GM21515 (cell line): ENCODE measurements at regions not wholly inside any gene's neighbourhood (a gene's known extent, or its start where the extent isn't known, plus 50 kb on each side); places are given as distances from the start of the nearest gene placed in this dataset.
"Not testable (repeated sequence)": the region's sequence is repeated elsewhere in the genome, so short reads cannot be mapped to it uniquely, and the experiment has no call there.

Experiments used
- ATAC-seq: cut with Tn5 transposase; IDR thresholded peaks from one replicate; pipeline ENCODE4 v1.9.1; 2021; ENCODE audit not compliant: unreplicated experiment

- no peak for ATAC-seq
Measured at GRCh38 chr13:111064661-111065060, 50.4 kb upstream of the ARHGEF7 start.

GRCh38 chr13:111062966-111063365 lies 52.1 kb upstream of the ARHGEF7 start:
- ATAC-seq: no peak

DNA sequence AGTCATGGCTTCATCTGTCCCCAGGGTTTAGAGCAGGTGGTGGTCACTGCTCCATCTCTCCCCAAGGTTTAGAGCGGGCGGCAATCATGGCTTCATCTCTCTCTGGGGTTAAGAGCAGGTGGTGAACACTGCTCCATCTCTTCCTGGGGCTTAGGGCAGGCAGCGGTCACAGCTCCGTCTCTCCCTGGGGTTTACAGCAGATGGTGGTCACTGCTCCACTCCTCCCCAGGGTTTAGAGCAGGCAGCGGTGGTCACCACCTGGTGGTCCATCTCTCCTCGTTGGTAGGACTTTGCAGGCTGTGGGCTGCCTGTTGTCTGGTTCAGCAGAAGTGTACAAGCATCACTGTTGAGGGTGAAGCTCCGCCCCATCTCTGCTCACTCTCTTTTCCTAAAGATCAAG lies 52.8 kb upstream of the ARHGEF7 start:
- no peak for ATAC-seq

- ATAC-seq: no peak
Measured at GRCh38 chr13:111061358-111062045, 53.6 kb upstream of the ARHGEF7 start.

- no peak for ATAC-seq
Measured at GRCh38 chr13:111060237-111060919, 54.7 kb upstream of the ARHGEF7 start.

DNA sequence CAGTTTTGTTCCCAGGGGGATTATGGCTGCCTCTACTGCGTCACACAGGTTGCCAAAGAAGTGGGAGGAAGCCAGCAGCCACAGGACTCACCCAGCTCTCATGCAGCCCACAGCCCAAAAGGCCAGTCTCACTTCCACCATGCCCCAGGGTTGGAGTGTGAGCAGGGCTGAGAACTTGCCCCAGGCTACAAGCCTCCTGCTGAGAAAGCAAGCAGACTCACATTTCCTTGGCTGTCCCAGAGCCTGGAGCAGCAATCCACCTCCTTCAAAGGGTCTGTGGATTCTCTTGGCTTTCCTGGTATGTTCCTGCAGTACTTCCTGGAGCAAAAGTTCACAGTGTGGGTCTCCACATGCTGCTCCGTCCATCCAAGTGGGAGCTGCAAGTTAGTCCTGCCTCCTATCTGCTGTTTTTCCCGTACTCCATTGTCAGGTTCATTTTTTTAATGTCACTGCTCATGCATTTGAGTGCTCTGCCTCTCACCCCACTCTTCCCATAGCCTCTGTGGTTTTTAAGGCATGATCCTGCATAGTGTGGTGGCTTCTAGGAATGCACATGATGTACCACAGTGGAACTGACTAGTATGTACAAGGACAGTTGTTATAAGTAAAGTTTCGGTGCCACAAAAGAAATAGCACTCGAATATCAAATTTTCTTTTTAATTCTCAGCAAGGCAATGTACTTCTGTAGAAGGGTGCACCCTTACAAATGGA lies 56.2 kb upstream of the ARHGEF7 start:
- ATAC-seq: no peak

DNA sequence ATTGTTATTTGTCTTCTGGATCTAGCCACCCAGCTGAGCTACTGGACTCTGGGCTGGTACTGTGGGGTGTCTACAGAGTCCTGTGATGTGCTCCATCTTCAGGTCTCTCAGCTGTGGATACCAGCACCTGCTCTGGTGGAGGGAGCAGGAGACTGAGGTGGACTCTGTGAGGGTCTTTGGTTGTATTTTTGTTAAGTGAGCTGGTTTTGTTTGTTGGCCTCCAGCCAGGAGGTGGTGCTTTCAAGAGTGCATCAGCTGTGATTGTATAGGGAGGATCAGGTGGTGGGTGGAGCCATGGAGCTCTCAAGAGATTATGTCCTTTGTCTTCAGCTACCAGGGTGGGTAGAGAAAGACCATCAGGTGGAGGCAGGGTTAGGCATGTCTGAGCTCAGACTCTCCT lies 56.8 kb upstream of the ARHGEF7 start:
- not testable (repeated sequence) for ATAC-seq

GRCh38 chr13:111051726-111052232 lies 63.3 kb upstream of the ARHGEF7 start:
- ATAC-seq: not testable (repeated sequence)

DNA sequence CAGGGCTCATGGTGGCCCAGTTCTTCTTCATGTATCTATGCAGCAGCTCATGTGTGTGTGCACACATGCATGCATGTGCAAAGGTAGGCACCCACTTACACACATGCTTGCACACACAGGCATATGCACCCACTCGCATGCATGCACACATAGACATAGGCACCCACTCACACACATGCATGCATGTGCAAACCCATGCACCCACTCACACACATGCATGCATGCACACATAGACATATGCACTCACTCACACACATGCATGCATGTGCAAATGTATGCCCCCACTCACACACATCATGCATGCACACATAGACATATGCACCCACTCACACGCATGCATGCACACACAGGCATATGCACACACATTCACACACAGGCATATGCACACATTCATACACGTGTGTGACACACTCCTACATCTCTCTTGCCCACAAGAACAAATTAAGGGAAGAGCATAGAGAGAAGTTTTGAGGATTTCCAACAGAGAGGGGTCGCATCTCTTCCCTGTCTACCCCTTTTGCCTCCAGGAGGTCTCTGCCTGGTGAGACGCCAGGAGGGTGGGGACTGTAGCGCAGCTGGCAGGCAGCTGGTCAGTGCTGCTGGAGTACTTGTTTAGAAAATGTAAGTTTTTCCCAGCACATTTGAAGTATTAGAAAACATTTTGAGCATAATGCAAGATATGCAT lies 63.9 kb upstream of the ARHGEF7 start:
- ATAC-seq: no peak

GRCh38 chr13:111050539-111050879 lies 64.6 kb upstream of the ARHGEF7 start:
- ATAC-seq: no peak

DNA sequence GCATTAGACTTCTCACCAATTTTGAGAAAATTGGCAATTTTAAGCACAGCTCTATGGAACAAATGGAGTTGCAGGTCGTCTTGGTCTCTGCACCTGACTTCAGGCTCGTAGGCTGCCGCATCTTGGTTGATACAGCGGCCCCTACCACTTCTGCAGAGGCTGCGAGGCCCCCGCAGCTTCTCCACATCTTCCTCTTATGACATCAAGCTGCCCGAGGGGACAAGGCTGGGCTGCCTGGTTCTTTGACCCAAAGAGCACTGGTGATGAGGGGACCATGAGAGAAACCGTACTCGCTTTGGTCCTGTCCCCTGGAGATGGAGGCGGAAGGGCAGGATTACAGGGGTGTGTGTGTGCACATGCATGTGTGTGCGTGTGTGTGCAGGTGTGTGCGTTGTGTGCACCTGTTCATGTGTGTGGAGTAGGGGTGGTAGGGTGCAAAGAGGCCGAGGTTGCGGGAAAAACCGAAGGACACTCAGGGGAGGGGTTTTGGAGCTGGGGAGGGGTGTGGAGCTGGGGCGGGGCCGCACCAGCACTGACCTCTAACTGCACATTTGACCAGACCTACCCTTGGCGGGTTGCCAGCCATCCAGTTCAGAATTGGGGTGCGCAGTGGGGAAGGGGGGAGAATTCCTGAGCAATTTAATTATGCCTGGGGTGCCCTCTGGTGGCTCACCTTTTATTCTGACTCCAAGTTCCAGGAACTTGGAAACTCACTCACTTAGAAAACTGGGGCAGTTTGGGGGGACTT lies 65.1 kb upstream of the ARHGEF7 start:
- ATAC-seq: no peak

GRCh38 chr13:111048387-111048786 lies 66.7 kb upstream of the ARHGEF7 start:
- ATAC-seq: no peak

DNA sequence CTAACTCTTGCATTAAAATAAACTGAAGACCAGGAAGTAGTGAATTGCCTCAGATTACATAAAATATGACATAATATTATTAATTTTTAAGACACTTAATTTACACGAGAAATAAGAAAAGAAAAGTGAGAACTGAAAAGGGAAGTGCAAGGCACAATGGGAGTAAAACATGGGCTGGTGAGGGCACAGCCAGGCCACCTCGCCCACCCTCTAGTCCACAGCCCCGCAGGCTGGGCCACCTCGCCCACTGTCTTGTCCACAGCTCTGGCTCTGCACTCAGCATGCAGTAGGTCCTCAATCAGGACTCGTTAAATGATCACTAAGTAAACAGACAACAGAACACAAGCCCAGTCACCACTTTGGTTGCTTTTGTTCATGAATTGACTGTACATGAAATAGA lies 67.8 kb upstream of the ARHGEF7 start:
- no peak for ATAC-seq

- ATAC-seq: peak; percentile 64
Measured at GRCh38 chr13:111046590-111047141, 68.4 kb upstream of the ARHGEF7 start.

DNA sequence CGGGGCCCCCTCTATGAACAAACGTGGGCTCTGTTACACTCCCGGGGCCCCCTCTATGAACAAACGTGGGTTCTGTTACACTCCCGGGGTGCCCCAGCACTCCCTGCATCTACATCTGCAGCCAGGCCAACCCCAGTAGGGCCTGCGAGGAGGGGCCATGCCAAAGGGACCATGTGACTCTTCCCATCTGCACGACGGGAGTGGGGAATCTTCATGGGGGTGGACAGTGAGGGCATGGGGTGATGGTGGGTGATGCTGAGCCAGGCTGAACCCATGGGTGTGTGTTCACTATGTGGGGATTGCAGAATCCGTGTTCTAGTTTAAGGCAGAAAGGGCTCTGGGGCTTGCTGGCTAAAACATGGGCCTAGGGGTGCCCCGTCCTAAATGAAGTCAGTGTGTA lies 69.9 kb upstream of the ARHGEF7 start:
- ATAC-seq: no peak

- no peak for ATAC-seq
Measured at GRCh38 chr13:111044087-111044830, 70.9 kb upstream of the ARHGEF7 start.

DNA sequence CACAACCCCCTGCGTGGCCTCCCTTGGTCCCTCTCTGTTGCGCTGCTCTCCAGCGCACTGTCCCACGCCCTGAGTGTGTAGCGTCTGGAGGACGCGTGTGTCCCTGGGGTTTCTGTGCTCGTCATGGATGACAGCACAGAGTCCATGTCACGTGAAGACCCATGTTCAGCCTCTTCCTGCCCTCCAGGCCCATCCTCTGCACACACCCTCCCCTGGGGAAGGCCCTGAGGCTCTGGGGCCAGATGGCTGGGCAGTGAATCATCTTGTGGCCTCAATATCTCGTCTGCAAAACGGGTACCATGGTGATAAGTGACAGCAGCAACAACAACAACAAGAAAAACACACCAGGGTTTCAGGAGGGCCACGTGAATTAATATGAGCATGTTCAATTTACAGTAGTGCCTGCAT lies 71.5 kb upstream of the ARHGEF7 start:
- no peak for ATAC-seq

GRCh38 chr13:111042661-111043226 lies 72.4 kb upstream of the ARHGEF7 start:
- no peak for ATAC-seq

GRCh38 chr13:111040830-111041229 lies 74.3 kb upstream of the ARHGEF7 start:
- ATAC-seq: no peak
